HG03108 (cell line): ENCODE measurements at regions not wholly inside any gene's neighbourhood (a gene's known extent, or its start where the extent isn't known, plus 50 kb on each side); places are given as distances from the start of the nearest gene placed in this dataset.

Source experiments
- ATAC-seq: cut with Tn5 transposase; IDR thresholded peaks from one replicate; pipeline ENCODE4 v1.9.1; 2021; ENCODE audit warnings: moderate library complexity; ENCODE audit not compliant: unreplicated experiment

- no peak for ATAC-seq
These were observed 466.2 kb downstream of the PDGFC start for GRCh38 chr4:156505341-156505955.

- ATAC-seq, result no peak
These were observed 468.5 kb downstream of the PDGFC start for GRCh38 chr4:156503119-156503518.

- ATAC-seq, result no peak
These were observed 469.6 kb downstream of the PDGFC start for GRCh38 chr4:156501962-156502361.

GRCh38 chr4:156499684-156500083 lies 471.9 kb downstream of the PDGFC start:
- no peak for ATAC-seq

- ATAC-seq, result no peak
These were observed 474.1 kb downstream of the PDGFC start for GRCh38 chr4:156497486-156497885.

- no peak for ATAC-seq
These were observed 474.8 kb downstream of the PDGFC start for GRCh38 chr4:156496797-156497196.

GRCh38 chr4:156495836-156496235 lies 475.8 kb downstream of the PDGFC start:
- no peak for ATAC-seq

- no peak for ATAC-seq
These were observed 476.5 kb downstream of the PDGFC start for GRCh38 chr4:156495091-156495490.

GRCh38 chr4:156493858-156494257 lies 477.7 kb downstream of the PDGFC start:
- ATAC-seq, result no peak

- no peak for ATAC-seq
These were observed 484.5 kb downstream of the PDGFC start for GRCh38 chr4:156487107-156487506.

- ATAC-seq, result no peak
These were observed 489.8 kb downstream of the PDGFC start for GRCh38 chr4:156481845-156482244.

GRCh38 chr4:156477636-156478035 lies 494.0 kb downstream of the PDGFC start:
- no peak for ATAC-seq

GRCh38 chr4:156476359-156476758 lies 495.2 kb downstream of the PDGFC start:
- no peak for ATAC-seq

GRCh38 chr4:156475322-156475721 lies 496.3 kb downstream of the PDGFC start:
- no peak for ATAC-seq

GRCh38 chr4:156473151-156473550 lies 498.4 kb downstream of the PDGFC start:
- no peak for ATAC-seq

GRCh38 chr4:156472624-156473023 lies 499.0 kb downstream of the PDGFC start:
- no peak for ATAC-seq

- ATAC-seq, result no peak
These were observed 505.9 kb upstream of the CTSO start for GRCh38 chr4:156459584-156459983.

- no peak for ATAC-seq
These were observed 503.2 kb upstream of the CTSO start for GRCh38 chr4:156456830-156457229.

- ATAC-seq, result no peak
These were observed 489.8 kb upstream of the CTSO start for GRCh38 chr4:156443488-156443887.

- ATAC-seq, result no peak
These were observed 489.2 kb upstream of the CTSO start for GRCh38 chr4:156442912-156443311.

GRCh38 chr4:156439576-156440200 lies 486.0 kb upstream of the CTSO start:
- ATAC-seq, result no peak

GRCh38 chr4:156437666-156438065 lies 484.0 kb upstream of the CTSO start:
- ATAC-seq, result no peak

- no peak for ATAC-seq
These were observed 468.9 kb upstream of the CTSO start for GRCh38 chr4:156422576-156422975.
